Astrocyte of the spinal cord (primary cell): ENCODE measurements at regions not wholly inside any gene's neighbourhood (a gene's known extent, or its start where the extent isn't known, plus 50 kb on each side); places are given as distances from the start of the nearest gene placed in this dataset.
"Not testable (repeated sequence)": the region's sequence is repeated elsewhere in the genome, so short reads cannot be mapped to it uniquely, and the experiment has no call there.

Experiments
- DNase-seq: peaks from one replicate; pipeline ENCODE4 v3.0.0; 2011; ENCODE audit warnings: low read depth, low spot score
- H3K4me3 ChIP-seq: 2 replicates; pipeline ENCODE4 v1.5.1; 2011; ENCODE audit warnings: low read depth, mild to moderate bottlenecking, low read length, moderate library complexity
- CTCF ChIP-seq: IDR thresholded peaks from 2 replicates; pipeline ENCODE4 v1.5.1; 2012; ENCODE audit warnings: low read depth, mild to moderate bottlenecking, low read length, inconsistent platforms
- in situ Hi-C: cut with HindIII; loops from 2 replicates; pipeline ENCODE4 v1.10.0; 2017; ENCODE audit warnings: low sequenced_read_pairs

- TF ChIP-seq CTCF, result no peak
- in situ Hi-C loops, result no loop called here
- no peak for DNase-seq
- no peak overlapping the region for H3K4me3 ChIP-seq
These were observed 152.1 kb downstream of the DUSP6 start for GRCh38 chr12:89200217-89200616.

- no peak overlapping the region for H3K4me3 ChIP-seq
- in situ Hi-C loops, result no loop called here
- no peak for TF ChIP-seq CTCF
- DNase-seq, result no peak
These were observed 156.8 kb downstream of the DUSP6 start for GRCh38 chr12:89195470-89195869.

GRCh38 chr12:89194683-89195082, 157.6 kb downstream of the DUSP6 start:
- in situ Hi-C loops, result no loop called here
- no peak for TF ChIP-seq CTCF
- DNase-seq, result no peak
- H3K4me3 ChIP-seq, result no peak overlapping the region

GRCh38 chr12:89192429-89192828, 159.9 kb downstream of the DUSP6 start:
- in situ Hi-C loops, result no loop called here
- no peak for TF ChIP-seq CTCF
- H3K4me3 ChIP-seq, result no peak overlapping the region
- no peak for DNase-seq

GRCh38 chr12:89191597-89191996, 160.7 kb downstream of the DUSP6 start:
- in situ Hi-C loops, H3K4me3 ChIP-seq, DNase-seq: not testable (repeated sequence)

- no peak for TF ChIP-seq CTCF
- no peak overlapping the region for H3K4me3 ChIP-seq
- DNase-seq, result no peak
- in situ Hi-C loops, result no loop called here
These were observed 162.9 kb downstream of the DUSP6 start for GRCh38 chr12:89189448-89189847.

GRCh38 chr12:89187507-89187906, 164.8 kb downstream of the DUSP6 start:
- no peak for TF ChIP-seq CTCF
- no peak for DNase-seq
- H3K4me3 ChIP-seq, result no peak overlapping the region
- in situ Hi-C loops, result no loop called here
